ENCODE measurements at regions not wholly inside any gene's neighbourhood (a gene's known extent, or its start where the extent isn't known, plus 50 kb on each side); places are given as distances from the start of the nearest gene placed in this dataset.

- Histone ChIP-seq H4K20me1 (ENCODE audit: low read depth) (no peaks in the 10 kb centered on the region), H3K4me3 (no peak overlapping the region), H3K36me3 (no peaks in the 10 kb centered on the region), H3K4me1 (no peaks in the 10 kb centered on the region), H3K9me3 (ENCODE audit: low read depth) (no peaks in the 10 kb centered on the region), H3K9ac (no peak overlapping the region), H3K4me2 (no peak overlapping the region), H3F3A (ENCODE audit: low read depth) (no peaks in the 10 kb centered on the region), H3K27ac (no peak overlapping the region), H3K27me3 (peaks cover 7% of the 10 kb centered on the region), H3K79me2 (ENCODE audit: low read depth) (no peaks in the 10 kb centered on the region), H2AFZ (replicated peaks) (no peak overlapping the region)
- peaks cover 24% of the 10 kb centered on the region for H3K9me3 Mint-ChIP-seq
- TF ChIP-seq EZH2 (IDR thresholded peaks at IDR 0.05): no peak
- TF ChIP-seq CTCF (IDR thresholded peaks at IDR 0.05): no peak
- no peak for TF ChIP-seq EZH2phosphoT487 (IDR thresholded peaks at IDR 0.05)
- peaks cover 10% of the 10 kb centered on the region for H3K27me3 Mint-ChIP-seq (ENCODE audit: insufficient read depth, low read depth)
- no peak for DNase-seq (ENCODE audit: low spot score)
- no peaks in the 10 kb centered on the region for H3K4me1 Mint-ChIP-seq
- H3K4me3 Mint-ChIP-seq: no peak overlapping the region
- H3K27ac Mint-ChIP-seq: no peak overlapping the region
- H3K36me3 Mint-ChIP-seq: no peaks in the 10 kb centered on the region
These were observed 91.2 kb downstream of the ANXA2R start for GRCh38 chr5:42948961-42949347.

- Histone ChIP-seq H3K9ac (no peak overlapping the region), H3K4me3 (no peak overlapping the region), H3K36me3 (no peaks in the 10 kb centered on the region), H4K20me1 (ENCODE audit: low read depth) (no peaks in the 10 kb centered on the region), H3K4me1 (no peaks in the 10 kb centered on the region), H3K79me2 (ENCODE audit: low read depth) (no peaks in the 10 kb centered on the region), H3F3A (ENCODE audit: low read depth) (no peaks in the 10 kb centered on the region), H3K27ac (no peak overlapping the region), H3K4me2 (no peak overlapping the region), H3K9me3 (ENCODE audit: low read depth) (no peaks in the 10 kb centered on the region), H2AFZ (replicated peaks) (no peak overlapping the region), H3K27me3 (peaks cover 20% of the 10 kb centered on the region)
- no peak for DNase-seq (ENCODE audit: low spot score)
- Mint-ChIP-seq H3K36me3 (no peaks in the 10 kb centered on the region), H3K4me3 (peak overlapping the region; percentile 53), H3K9me3 (peaks cover 3% of the 10 kb centered on the region), H3K27me3 (ENCODE audit: insufficient read depth, low read depth) (peaks cover 16% of the 10 kb centered on the region), H3K4me1 (peaks cover 3% of the 10 kb centered on the region), H3K27ac (no peak overlapping the region)
- no peak for TF ChIP-seq EZH2phosphoT487 (IDR thresholded peaks at IDR 0.05)
- TF ChIP-seq EZH2 (IDR thresholded peaks at IDR 0.05): no peak
- TF ChIP-seq CTCF (IDR thresholded peaks at IDR 0.05): no peak
These were observed 95.1 kb downstream of the ANXA2R start for GRCh38 chr5:42944989-42945388.

GRCh38 chr5:42943931-42944631 lies 96.0 kb downstream of the ANXA2R start:
- peaks cover 15% of the 10 kb centered on the region for H3K27me3 Mint-ChIP-seq (ENCODE audit: insufficient read depth, low read depth)
- TF ChIP-seq EZH2 (IDR thresholded peaks at IDR 0.05) (no peak), CTCF (IDR thresholded peaks at IDR 0.05) (no peak), EZH2phosphoT487 (IDR thresholded peaks at IDR 0.05) (no peak)
- Histone ChIP-seq H3K79me2 (ENCODE audit: low read depth) (no peaks in the 10 kb centered on the region), H3K27me3 (peaks cover 20% of the 10 kb centered on the region), H2AFZ (replicated peaks) (peak overlapping the region; percentile 96), H3K4me3 (peak overlapping the region; percentile 26), H3K4me2 (peak overlapping the region; percentile 69), H3K9ac (no peak overlapping the region), H3F3A (ENCODE audit: low read depth) (no peaks in the 10 kb centered on the region), H3K27ac (no peak overlapping the region), H3K4me1 (no peaks in the 10 kb centered on the region), H4K20me1 (ENCODE audit: low read depth) (no peaks in the 10 kb centered on the region), H3K36me3 (no peaks in the 10 kb centered on the region), H3K9me3 (ENCODE audit: low read depth) (no peaks in the 10 kb centered on the region)
- peak; percentile 49 for DNase-seq (ENCODE audit: low spot score)
- H3K36me3 Mint-ChIP-seq: no peaks in the 10 kb centered on the region
- H3K4me1 Mint-ChIP-seq: peaks cover 3% of the 10 kb centered on the region
- no peak overlapping the region for H3K27ac Mint-ChIP-seq
- H3K4me3 Mint-ChIP-seq: peak overlapping the region; percentile 68
- peaks cover 1% of the 10 kb centered on the region for H3K9me3 Mint-ChIP-seq
